Mucosa of rectum (tissue), 2 donors: ENCODE measurements at regions not wholly inside any gene's neighbourhood (a gene's known extent, or its start where the extent isn't known, plus 50 kb on each side); places are given as distances from the start of the nearest gene placed in this dataset.

ENCODE experiments used
- H3K27ac ChIP-seq, 2 donors: one replicate each; pipeline ENCODE4 v1.7.0; 2013; ENCODE audit warnings: inconsistent platforms in 2 of 2, low read depth in 2 of 2, low read length in 2 of 2
- H3K27me3 ChIP-seq, 2 donors: one replicate each; pipeline ENCODE4 v1.7.0; 2013; ENCODE audit warnings: low read length in 2 of 2; ENCODE audit not compliant: control insufficient read depth in 2 of 2, insufficient read depth in 2 of 2
- H3K36me3 ChIP-seq, 2 donors: one replicate each; pipeline ENCODE4 v1.7.0; 2013; ENCODE audit warnings: low read length in 2 of 2; ENCODE audit not compliant: control insufficient read depth in 2 of 2, insufficient read depth in 2 of 2
- H3K4me1 ChIP-seq, 2 donors: one replicate each; pipeline ENCODE4 v1.7.0; 2013; ENCODE audit warnings: low read length in 2 of 2, mild to moderate bottlenecking in 1 of 2; ENCODE audit not compliant: control insufficient read depth in 2 of 2, insufficient read depth in 2 of 2
- H3K4me3 ChIP-seq, 2 donors: one replicate each; pipeline ENCODE4 v1.7.0; 2013; ENCODE audit warnings: low read length in 2 of 2
- H3K9ac ChIP-seq, 2 donors: one replicate each; pipeline ENCODE4 v1.7.0; 2013; ENCODE audit warnings: low read length in 2 of 2, low read depth in 1 of 2, mild to moderate bottlenecking in 1 of 2
- H3K9me3 ChIP-seq, 2 donors: one replicate each; pipeline ENCODE4 v1.7.0; 2013; ENCODE audit warnings: low read length in 2 of 2; ENCODE audit not compliant: control insufficient read depth in 2 of 2
- donor health status: healthy.
- donor health status: Normal muscosa, but diverticular disease.

- no peak overlapping the region for H3K4me3 ChIP-seq
- H3K36me3 ChIP-seq: no peaks in the 10 kb centered on the region
- H3K9me3 ChIP-seq: no peaks in the 10 kb centered on the region
- no peak overlapping the region for H3K9ac ChIP-seq
- H3K27ac ChIP-seq: no peak overlapping the region
- H3K4me1 ChIP-seq: no peaks in the 10 kb centered on the region
- H3K27me3 ChIP-seq: no peaks in the 10 kb centered on the region
Observed at GRCh38 chr13:85710545-85710944, 88.7 kb downstream of the SLITRK6 start.

- no peak overlapping the region for H3K9ac ChIP-seq
- H3K4me3 ChIP-seq: no peak overlapping the region
- no peaks in the 10 kb centered on the region for H3K9me3 ChIP-seq
- no peak overlapping the region for H3K27ac ChIP-seq
- H3K27me3 ChIP-seq: no peaks in the 10 kb centered on the region
- no peaks in the 10 kb centered on the region for H3K36me3 ChIP-seq
- H3K4me1 ChIP-seq: no peaks in the 10 kb centered on the region
Observed at GRCh38 chr13:85709721-85710120, 89.5 kb downstream of the SLITRK6 start.

- Histone ChIP-seq H3K36me3 (no peaks in the 10 kb centered on the region), H3K4me1 (no peaks in the 10 kb centered on the region), H3K27me3 (no peaks in the 10 kb centered on the region), H3K4me3 (no peak overlapping the region), H3K9me3 (no peaks in the 10 kb centered on the region), H3K27ac (no peak overlapping the region), H3K9ac (no peak overlapping the region)
Observed at GRCh38 chr13:85709072-85709471, 90.1 kb downstream of the SLITRK6 start.

GRCh38 chr13:85700906-85701305, 98.3 kb downstream of the SLITRK6 start:
- H3K9me3 ChIP-seq: no peaks in the 10 kb centered on the region
- no peaks in the 10 kb centered on the region for H3K4me1 ChIP-seq
- no peak overlapping the region for H3K9ac ChIP-seq
- H3K4me3 ChIP-seq: no peak overlapping the region
- no peak overlapping the region for H3K27ac ChIP-seq
- no peaks in the 10 kb centered on the region for H3K36me3 ChIP-seq
- H3K27me3 ChIP-seq: no peaks in the 10 kb centered on the region

- H3K27ac ChIP-seq: no peak overlapping the region
- H3K27me3 ChIP-seq: no peaks in the 10 kb centered on the region
- no peak overlapping the region for H3K9ac ChIP-seq
- peaks cover 0 to 4% of the 10 kb centered on the region in 2 donors for H3K4me1 ChIP-seq
- H3K4me3 ChIP-seq: no peak overlapping the region
- H3K36me3 ChIP-seq: no peaks in the 10 kb centered on the region
- no peaks in the 10 kb centered on the region for H3K9me3 ChIP-seq
Observed at GRCh38 chr13:85698256-85698655, 101.0 kb downstream of the SLITRK6 start.

GRCh38 chr13:85694992-85695391, 104.2 kb downstream of the SLITRK6 start:
- Histone ChIP-seq H3K27ac (no peak overlapping the region), H3K4me1 (peaks cover 0 to 4% of the 10 kb centered on the region in 2 donors), H3K36me3 (no peaks in the 10 kb centered on the region), H3K9ac (no peak overlapping the region), H3K27me3 (no peaks in the 10 kb centered on the region), H3K4me3 (no peak overlapping the region), H3K9me3 (no peaks in the 10 kb centered on the region)

- H3K9ac ChIP-seq: no peak overlapping the region
- peaks cover 0 to 4% of the 10 kb centered on the region in 2 donors for H3K4me1 ChIP-seq
- no peak overlapping the region for H3K4me3 ChIP-seq
- H3K27me3 ChIP-seq: no peaks in the 10 kb centered on the region
- H3K27ac ChIP-seq: no peak overlapping the region
- no peaks in the 10 kb centered on the region for H3K36me3 ChIP-seq
- H3K9me3 ChIP-seq: no peaks in the 10 kb centered on the region
Observed at GRCh38 chr13:85693889-85694511, 105.2 kb downstream of the SLITRK6 start.

GRCh38 chr13:85690368-85690767, 108.9 kb downstream of the SLITRK6 start:
- Histone ChIP-seq H3K27ac (no peak overlapping the region), H3K36me3 (no peaks in the 10 kb centered on the region), H3K27me3 (no peaks in the 10 kb centered on the region), H3K9ac (no peak overlapping the region), H3K9me3 (no peaks in the 10 kb centered on the region), H3K4me3 (no peak overlapping the region), H3K4me1 (peaks cover 0 to 4% of the 10 kb centered on the region in 2 donors)

GRCh38 chr13:85685436-85685835, 113.8 kb downstream of the SLITRK6 start:
- H3K36me3 ChIP-seq: no peaks in the 10 kb centered on the region
- no peaks in the 10 kb centered on the region for H3K4me1 ChIP-seq
- H3K9me3 ChIP-seq: no peaks in the 10 kb centered on the region
- H3K27ac ChIP-seq: no peak overlapping the region
- no peaks in the 10 kb centered on the region for H3K27me3 ChIP-seq
- H3K4me3 ChIP-seq: no peak overlapping the region
- no peak overlapping the region for H3K9ac ChIP-seq

- H3K27ac ChIP-seq: no peak overlapping the region
- H3K9me3 ChIP-seq: peaks cover 0 to 4% of the 10 kb centered on the region in 2 donors
- H3K36me3 ChIP-seq: no peaks in the 10 kb centered on the region
- H3K4me3 ChIP-seq: no peak overlapping the region
- no peaks in the 10 kb centered on the region for H3K27me3 ChIP-seq
- H3K9ac ChIP-seq: no peak overlapping the region
- no peaks in the 10 kb centered on the region for H3K4me1 ChIP-seq
Observed at GRCh38 chr13:85675151-85675907, 123.9 kb downstream of the SLITRK6 start.
